HG02588 (cell line): ENCODE measurements at regions not wholly inside any gene's neighbourhood (a gene's known extent, or its start where the extent isn't known, plus 50 kb on each side); places are given as distances from the start of the nearest gene placed in this dataset.
"Not testable (repeated sequence)": the region's sequence is repeated elsewhere in the genome, so short reads cannot be mapped to it uniquely, and the experiment has no call there.

Experiments used
- ATAC-seq: cut with Tn5 transposase; IDR thresholded peaks from one replicate; pipeline ENCODE4 v1.9.1; 2021; ENCODE audit warnings: mild to moderate bottlenecking, moderate library complexity; ENCODE audit not compliant: unreplicated experiment

DNA sequence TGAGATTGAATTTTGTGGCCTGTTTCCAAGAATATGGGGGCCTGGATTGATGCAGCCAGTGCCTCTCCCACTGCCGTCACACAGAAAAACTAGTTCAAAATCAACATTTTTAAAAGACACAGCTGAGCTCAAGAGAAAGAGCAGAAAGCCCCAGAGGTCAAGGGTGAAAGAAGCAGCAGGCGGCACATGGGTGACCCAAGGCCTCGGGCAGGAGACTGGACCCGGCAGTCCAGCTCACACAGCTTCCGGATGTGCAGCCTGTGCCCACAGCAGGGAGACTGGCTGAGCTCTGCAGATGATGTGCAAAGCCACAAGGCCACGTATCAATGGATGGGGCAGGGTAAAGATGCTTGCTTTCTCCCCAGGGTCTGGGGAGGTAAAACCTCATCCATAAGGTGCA is 50.4 kb upstream of the RNF32 start:
- no peak for ATAC-seq

DNA sequence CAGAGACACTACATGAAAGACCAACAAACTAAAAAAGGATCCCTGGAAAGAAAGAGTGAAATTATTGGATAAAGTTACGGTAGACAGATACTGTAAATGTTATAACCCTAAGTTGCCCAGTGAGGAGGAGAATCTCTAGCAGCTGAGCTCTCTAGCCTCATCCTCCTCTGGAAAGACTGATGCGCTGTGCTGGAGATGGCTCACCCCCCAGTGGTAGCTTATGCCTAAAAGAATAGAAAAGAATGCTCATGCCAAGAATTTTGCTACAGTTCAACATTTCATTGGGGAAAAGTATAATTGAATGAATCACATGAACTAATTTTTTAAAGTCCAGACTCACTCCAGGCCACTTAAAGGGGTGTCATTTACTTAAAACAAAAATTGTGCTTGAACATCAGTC is 50.8 kb upstream of the RNF32 start:
- ATAC-seq, result no peak

DNA sequence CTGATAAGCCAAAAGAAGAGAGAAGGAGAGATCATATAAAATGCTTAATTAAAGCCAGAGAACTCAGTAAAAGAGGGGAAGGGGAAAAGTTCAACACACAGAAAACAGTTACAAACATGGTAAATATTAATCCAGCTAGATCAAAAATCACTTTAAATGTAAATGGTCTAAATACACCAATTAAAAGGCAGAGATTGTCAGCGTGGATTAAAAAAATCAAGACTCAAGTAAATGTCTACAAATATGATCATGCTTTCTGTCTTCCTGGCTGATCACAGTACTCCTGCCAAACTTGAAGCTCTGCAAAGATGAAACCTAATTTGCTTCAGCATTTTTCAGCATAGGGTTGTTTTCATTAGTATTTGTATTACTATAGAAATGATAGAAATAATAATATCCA is 54.6 kb upstream of the RNF32 start:
- no peak for ATAC-seq

DNA sequence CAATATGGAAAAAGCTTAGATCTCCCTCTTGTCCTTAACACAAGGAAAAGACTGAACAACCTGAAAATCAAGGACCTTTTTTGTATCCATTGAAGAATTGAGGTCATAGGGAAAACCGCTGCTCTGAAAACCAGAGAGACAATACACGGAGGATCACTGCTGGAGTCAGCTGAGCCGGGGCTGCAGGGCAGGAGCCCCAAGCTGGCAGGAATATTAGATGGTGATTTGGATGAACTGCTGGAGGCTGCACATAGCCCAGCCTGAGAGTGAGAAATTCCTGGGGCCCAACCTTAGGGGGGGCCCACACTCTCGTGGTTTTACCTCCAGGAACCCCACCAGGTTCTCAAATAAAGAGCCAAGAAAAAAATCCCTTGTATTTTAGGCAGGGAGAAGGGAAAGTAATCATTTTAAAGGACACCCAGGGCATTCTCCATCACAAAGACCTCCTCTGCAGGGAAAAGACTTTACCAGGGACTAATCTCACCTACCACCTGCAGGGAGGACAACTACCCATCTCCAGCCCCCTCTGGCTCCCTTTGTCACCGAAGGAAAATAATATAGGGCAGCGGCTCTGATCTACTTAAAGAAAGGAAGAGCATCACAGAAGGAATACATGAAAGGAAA is 55.4 kb upstream of the RNF32 start:
- ATAC-seq, result no peak

DNA sequence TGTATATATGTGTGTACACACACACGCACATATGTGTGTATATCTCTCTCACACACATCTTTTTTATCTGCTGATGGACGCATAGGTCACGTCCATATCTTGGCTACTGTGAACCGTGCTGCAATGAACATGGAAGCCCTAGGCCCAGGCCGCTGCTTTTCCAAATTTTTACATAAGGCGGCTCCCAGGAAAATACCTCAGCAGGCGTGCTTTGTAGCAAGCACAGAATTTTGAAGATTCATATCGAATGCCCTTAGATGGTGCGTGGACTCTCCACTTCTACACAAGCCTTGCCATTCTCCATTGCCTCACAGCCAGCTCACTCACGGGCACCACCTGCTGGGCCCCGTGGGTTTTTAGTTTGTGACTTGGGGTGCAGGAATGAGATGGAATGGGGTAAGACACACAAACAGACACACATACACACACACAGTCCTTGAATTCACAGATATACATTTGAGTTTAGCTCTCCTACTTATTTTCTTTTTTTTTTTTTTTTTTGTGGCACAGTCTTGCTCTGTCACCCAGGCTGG is 57.9 kb upstream of the RNF32 start:
- ATAC-seq, result no peak

DNA sequence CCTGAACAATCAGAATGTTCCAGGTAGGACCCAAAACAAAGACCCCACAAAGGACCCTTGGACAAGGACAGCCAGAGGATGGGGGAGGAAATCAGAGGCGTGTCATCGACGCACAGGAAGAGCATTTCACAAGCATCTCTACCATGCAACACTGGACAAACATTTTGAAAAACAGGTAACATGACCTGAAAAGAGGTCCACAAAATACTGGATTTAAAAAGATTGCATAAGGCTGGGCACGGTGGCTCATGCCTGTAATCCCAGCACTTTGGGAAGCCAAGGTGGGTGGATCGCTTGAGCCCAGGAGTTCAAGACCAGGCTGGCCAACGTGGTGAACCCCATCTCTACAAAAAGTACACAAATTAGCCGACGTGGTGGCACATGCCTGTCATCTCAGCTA is 60.5 kb upstream of the RNF32 start:
- ATAC-seq, result no peak

DNA sequence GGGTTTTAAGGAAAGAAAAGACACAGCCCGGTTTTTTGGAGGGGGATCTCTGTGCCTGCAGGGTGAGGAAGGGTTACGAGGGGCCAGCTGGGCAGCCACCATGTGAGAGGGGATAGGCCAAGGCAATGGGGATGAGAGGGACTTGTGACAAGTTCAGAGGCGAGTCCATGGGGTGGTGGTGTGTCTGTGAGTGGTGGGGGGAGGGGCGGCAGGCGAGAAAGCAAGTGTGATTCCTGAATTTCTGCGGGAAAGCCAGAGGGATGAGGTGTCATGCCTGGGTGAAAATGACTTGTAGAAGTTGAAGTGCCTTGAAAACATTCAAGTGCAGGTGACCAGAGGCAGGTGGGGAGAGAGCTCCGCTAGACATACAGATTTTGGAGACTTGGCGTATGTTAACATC is 61.0 kb upstream of the RNF32 start:
- ATAC-seq, result no peak

DNA sequence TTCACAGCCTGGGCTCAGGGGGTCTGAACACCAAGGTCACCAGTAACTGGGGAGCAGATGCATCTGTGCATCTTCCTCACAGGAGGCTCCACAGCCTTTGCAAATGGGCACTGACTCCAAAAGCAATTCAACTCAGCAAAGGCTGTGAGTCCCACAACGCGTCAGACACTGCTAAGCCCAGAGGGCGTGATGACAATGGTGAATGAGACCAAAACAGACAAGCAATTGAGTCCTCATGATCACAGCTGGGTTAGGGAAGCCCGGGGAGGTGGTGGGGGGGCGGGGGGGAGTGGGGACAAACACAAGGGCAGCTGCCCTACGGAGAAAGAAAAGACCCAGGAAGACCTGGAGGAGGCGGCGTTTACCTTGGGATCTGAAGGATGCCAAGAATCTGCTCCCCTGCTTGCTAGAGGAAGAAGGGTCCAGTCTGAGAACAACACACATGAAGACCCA is 61.6 kb upstream of the RNF32 start:
- ATAC-seq, result no peak

DNA sequence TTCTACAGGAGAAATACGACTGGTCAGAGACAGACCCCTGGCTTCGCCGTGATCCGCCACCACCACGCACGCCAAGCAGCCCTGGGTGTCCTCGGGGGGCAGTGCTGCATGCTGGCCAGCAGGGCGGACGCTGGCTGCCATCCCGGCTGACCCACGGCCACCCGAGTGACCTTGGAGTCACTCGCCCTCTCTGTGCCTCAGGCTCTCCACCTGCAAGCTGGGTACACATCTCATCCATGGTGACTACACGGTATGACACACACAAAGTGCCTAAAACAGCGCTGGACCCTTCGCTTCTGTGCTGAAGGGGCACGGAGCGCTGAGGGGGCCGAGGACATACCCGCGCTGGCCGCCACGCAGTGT is 62.0 kb upstream of the RNF32 start:
- ATAC-seq, result no peak

DNA sequence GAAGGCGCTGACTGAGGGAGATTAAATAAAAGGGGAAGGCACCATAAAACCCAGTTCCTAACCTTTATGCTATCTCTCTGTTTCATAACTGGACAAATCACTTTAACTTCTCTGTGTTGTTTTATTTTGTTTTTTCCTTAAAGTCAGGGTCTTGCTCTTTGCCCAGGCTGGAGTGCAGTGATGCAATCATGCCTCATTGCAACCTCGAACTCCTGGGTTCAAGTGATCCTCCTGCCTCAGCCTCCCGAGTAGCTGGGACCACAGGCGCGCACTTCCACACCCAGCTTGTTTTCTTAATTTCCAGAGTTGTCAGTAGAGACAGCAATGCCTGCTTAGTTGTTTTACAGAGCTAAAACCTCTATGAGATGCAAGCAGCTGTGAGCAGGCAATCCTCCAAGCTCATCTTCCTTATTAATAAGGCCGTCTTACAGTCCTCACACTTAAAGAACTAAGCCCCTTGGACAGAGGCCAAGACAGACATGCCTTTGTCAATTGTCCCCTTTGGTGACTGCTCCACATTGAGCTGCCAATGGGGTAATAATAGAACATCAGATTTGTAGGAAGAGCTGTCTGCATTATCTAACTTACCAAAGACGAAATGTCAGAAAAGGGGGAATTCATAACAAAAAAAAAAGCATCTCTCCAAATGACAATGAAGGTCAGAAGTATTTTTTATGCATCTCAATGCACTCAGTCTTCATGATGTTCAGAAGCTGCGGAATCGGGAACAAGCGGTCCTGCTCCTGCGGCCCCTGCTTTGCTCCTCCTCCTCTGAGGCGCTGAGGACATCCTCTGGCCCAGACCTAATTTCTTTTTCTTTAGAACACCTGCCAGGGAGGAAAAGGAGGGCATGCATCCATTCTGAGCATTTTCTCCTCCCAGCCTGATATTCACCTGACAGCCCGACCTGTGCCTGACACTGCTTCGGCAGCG is 62.7 kb upstream of the RNF32 start:
- no peak for ATAC-seq

DNA sequence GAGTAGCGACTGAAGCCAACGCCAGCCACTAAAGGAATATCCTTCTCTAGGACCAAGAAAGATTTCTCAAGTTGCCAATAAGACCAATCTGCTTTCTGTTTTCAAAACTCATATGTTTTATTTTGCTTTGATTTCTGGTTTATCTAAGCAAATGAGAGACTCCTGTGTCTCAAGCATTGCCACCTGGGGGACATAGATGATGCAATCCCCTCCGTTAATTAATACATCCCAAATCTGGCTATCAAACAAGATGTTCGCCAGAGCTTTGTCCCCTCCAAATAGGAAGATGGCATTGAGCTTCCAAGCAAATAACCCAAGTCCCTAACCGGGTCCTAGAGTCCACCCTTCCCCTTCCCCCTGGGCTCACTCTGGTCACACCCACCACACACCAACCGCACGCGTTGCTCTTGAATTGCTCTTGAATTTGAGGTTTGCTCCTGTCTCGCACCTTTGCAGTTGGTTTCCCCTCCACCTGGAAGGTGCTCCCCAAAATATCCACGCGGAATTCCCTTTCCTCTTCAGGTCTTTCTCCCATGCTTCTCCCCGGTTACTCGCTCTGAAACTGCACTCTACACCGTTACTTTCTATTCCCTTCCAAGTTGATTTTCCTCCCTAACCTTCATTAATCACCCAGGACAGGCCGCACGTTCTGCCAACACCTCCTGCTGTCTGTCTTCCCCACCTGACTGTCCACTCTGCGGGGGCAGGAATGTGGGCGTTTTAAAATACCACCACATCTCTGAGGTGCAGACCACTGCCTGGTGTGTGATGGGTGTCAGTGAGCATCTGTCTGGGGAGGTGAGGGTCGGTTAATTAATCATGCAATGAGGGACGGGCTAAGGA is 64.1 kb upstream of the RNF32 start:
- ATAC-seq, result no peak

DNA sequence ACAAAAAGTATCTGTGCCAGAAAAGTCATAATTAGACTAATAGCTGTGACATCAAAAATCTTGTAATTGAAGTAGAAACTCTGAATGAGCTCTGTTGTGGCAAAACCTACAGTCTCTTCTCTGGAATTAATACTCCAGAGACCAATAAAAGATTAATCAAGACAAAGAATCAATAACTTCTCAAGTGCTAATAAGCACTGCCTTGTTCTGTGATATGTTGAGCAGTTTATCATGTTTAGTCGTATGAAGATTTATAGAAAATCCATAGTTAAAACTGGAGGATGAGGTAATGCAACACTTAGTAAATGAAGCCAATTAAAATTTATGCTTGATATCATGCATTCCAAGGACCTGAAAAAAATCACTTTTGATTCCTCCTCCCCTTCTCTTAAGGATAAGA is 72.3 kb upstream of the RNF32 start:
- no peak for ATAC-seq

DNA sequence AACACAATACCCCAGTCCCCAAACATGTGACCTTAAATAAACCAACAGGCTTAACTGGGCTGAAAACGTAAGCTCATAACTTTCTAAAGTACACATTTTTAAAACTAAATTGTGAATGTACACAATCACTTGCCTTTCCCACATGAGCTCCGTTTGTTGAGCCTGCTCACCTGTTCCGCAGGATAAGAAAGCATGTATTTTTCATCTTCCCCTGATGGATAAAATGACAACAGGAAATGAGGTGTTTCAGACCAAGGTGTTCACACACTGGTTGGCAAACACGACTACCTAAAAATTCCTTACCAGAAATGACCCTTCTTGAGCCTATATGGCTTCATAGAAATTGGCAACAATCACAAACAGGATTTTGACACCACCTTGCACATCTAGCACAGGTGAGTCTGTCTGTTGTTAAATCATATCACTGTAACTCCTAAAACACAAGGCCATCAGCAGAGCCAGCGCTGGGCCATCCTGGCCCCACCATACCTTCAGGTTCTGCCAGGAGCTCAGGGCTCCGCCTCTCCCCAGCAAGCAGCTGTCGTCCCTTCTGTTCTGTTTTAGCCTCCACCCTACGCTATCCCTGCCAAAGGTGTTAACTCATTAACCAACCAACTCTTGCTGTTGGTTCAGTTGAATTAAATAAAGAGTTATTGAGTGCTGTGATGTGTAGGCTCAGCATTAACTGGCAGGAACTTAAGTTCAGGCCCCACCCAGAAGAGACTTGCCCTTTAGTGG is 73.6 kb upstream of the RNF32 start:
- ATAC-seq, result no peak

DNA sequence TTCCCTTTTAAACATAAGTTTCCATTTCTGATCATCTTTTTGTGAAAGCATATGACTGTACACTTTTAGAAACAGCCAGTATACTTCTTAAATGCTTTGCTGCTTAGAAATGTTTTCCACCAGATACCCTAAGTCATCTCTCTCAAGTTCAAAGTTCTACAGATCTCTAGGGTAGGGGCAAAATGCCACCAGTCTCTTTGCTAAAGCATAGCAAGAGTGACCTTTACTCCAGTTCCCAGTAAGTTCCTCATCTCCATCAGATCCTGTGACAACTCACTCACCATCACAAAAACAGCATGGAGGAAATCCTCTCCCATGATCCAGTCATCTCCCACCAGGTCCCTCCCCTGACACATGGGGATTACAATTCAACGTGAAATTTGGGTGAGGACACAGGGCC is 75.6 kb upstream of the RNF32 start:
- ATAC-seq, result not testable (repeated sequence)

DNA sequence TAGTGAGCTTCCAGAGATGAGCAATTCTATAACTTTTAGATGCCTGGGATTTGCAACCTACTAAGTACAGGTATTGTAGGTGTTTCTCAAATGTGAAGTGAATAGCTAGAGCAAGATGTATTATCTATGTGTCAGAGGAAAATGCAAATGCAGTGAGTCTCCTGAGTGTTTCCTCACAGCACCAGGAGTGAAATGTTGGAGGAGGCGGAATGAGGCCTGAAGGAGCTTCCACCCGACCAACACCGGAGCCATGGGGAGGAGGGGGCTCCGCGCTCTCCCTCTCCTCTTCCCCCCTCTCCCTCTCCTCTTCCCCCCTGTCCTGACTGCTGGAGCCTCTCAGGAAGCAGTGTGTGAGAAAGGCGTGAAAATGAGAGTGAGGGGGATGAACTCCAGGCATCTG is 79.9 kb upstream of the RNF32 start:
- no peak for ATAC-seq

DNA sequence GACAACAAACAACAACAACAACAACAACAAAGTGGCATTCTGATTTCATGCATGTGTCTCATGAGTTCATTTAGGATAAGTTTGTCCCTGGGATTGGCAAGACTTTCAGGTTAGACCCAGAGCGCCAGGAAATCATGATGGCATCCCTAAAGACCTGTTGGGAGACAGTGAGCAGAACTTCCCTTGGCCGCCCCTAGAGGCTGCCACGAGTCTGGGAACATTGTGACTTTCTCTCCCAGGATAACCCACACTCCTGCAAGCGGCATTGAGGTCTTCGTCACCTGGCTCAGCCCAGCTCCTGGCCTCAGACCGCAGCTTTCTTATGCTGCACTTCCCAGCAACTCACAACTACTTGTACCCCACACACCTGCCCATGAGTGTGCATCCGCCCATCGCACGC is 80.5 kb upstream of the RNF32 start:
- no peak for ATAC-seq

DNA sequence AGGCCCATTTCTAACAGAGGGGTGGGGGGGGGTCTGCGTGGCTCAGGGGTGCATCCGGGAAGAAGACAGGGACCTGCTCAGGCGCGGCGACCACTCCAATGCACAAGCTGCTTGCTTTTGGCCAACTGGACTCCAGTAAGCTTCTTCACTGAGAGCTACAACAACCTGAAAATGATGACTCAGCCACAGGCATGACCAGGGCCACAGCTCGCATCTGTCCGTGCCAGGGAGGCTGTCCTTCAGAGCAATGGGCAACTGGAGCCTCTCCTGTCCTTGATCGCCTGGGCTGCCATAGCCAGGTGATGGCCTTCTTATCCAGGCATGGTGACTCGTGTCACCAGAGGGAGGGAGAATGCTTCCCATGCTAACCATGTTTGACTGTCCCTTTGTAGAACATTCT is 81.6 kb upstream of the RNF32 start:
- no peak for ATAC-seq

DNA sequence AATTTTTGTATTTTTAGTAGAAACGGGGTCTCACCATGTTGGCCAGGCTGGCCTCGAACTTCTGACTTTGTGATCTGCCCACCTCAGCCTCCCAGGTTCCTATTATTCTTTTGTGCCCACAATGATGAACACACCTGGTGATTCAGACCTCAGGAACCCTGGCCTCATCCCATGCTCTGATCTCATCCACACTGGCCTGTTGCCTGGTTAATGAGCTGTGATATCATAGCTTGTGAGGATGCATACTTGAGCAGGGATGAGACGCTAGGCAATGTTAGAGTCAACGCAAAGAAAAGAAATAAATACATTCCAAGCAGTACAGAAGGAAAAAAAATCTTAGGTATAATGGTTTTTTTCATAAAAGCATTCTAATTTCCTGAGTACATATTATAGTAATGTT is 82.4 kb upstream of the RNF32 start:
- ATAC-seq, result no peak

DNA sequence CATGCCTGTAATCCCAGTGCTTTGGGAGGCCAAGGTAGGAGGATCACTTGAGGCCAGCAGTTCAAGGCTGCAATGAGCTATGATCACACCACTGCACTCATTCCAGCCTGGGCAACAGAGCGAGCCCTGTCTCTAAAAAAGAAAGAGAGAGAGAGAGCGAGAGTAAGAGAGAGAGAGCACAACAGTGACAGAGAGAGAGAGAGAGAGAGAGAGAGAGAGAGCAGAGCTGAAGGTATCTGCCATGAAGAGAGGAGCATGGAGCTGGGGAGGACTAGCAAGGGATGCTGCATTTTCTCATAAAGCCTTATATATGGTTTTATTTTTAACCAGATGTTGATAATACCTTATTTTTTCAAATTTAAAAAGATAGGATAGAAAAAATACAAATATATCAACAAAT is 84.5 kb upstream of the RNF32 start:
- ATAC-seq, result no peak

DNA sequence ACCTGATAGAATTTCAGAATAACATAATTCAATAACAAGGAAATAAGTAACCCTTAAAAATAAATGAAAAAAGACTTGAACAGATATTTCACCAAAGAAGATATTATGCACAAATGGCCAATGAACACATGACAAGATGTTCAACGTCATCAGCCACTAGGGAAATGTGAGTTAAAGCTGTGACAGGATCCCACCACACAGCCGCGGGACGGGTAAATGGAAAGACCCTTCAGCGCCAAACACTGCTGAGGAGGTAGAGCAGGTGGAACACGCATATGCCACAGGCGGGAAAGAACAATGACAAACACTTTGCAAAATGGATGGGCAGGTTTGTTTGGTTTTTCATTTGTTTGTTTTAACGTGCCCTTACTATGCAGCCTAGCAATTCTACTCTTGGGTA is 86.1 kb upstream of the RNF32 start:
- no peak for ATAC-seq

DNA sequence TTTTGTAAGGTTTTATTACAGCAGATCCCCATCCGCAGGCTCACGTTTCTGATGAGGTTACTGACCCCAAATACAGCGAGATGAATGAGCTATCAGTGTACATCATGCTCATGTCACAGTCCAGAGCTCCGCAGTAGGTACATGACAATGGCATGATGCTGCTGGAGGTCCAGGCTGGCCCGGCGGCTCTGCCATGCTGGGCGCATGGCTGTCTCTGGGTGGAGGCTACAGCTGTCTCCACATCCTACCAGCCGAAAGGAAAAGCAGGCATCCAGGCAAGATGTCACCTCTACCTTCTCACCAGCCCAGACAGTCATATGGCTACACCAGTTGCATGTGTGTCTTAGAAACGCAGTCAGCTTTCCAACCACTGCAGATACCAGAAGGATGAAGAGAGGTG is 90.9 kb upstream of the RNF32 start:
- no peak for ATAC-seq
